Naive B cell (primary cell): ENCODE measurements at regions not wholly inside any gene's neighbourhood (a gene's known extent, or its start where the extent isn't known, plus 50 kb on each side); places are given as distances from the start of the nearest gene placed in this dataset.

Experiments
- ATAC-seq, 2 donors: fragments of 150-1000 bp; cut with Tn5 transposase; 2 replicates each; pipeline ENCODE4 v1.10.0; 2021; ENCODE audit warnings: low read depth in 2 of 2, mild to moderate bottlenecking in 2 of 2, moderate library complexity in 2 of 2
- DNase-seq: peaks from one replicate; pipeline ENCODE4 v3.0.0; 2022
- H3K27ac Mint-ChIP-seq, 6 donors: one replicate each; pipeline ENCODE4 v1.8.0; 2020 to 2022; ENCODE audit warnings: mild to moderate bottlenecking in 6 of 6, mixed read lengths in 6 of 6, moderate library complexity in 5 of 6, inconsistent platforms in 2 of 6
- H3K27me3 Mint-ChIP-seq, 3 donors: one replicate each; pipeline ENCODE4 v1.8.0; 2021 to 2022; ENCODE audit warnings: mixed read lengths in 3 of 3, mild to moderate bottlenecking in 1 of 3
- H3K36me3 Mint-ChIP-seq, 2 donors: one replicate each; pipeline ENCODE4 v1.8.0; 2020 to 2022; ENCODE audit warnings: mixed read lengths in 2 of 2, inconsistent platforms in 1 of 2, mild to moderate bottlenecking in 1 of 2
- H3K4me1 Mint-ChIP-seq, 3 donors: one replicate each; pipeline ENCODE4 v1.8.0; 2020 to 2022; ENCODE audit warnings: mixed read lengths in 3 of 3, inconsistent platforms in 1 of 3, mild to moderate bottlenecking in 1 of 3, moderate library complexity in 1 of 3
- H3K4me3 Mint-ChIP-seq, 8 donors: one replicate each; pipeline ENCODE4 v1.8.0; 2020 to 2022; ENCODE audit warnings: mild to moderate bottlenecking in 8 of 8, mixed read lengths in 8 of 8, moderate library complexity in 8 of 8, inconsistent platforms in 2 of 8
- H3K9me3 Mint-ChIP-seq, 7 donors: one replicate each; pipeline ENCODE4 v1.8.0; 2020 to 2022; ENCODE audit warnings: mixed read lengths in 7 of 7, mild to moderate bottlenecking in 5 of 7, inconsistent platforms in 2 of 7, moderate library complexity in 1 of 7

DNA sequence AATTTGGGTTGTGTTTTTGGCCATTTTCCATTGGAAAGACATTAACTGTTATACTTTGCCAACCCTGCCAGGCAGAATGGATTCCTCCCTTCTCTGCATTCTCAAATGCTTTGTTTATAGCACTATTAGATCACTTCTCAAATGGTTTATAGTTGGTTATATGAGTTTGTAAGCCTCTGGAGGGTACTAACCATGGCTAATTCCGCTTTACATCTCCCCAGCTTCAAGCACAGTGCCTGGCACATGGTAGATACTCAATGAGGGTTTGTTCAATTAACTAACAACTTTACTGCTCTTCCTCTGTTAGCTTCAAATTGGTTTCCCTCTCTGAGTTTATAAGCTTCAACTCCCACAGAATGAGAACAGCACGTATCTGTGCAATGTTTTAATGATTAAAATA is 213.5 kb downstream of the SOX11 start:
- no peaks in the 10 kb centered on the region for H3K4me1 Mint-ChIP-seq
- ATAC-seq (no peak), DNase-seq (no peak)
- H3K27ac Mint-ChIP-seq = no peak overlapping the region
- no peak overlapping the region for H3K4me3 Mint-ChIP-seq
- H3K9me3 Mint-ChIP-seq = peaks cover 0 to 5% (median 0%) of the 10 kb centered on the region in 7 donors
- H3K27me3 Mint-ChIP-seq = no peaks in the 10 kb centered on the region
- no peaks in the 10 kb centered on the region for H3K36me3 Mint-ChIP-seq

DNA sequence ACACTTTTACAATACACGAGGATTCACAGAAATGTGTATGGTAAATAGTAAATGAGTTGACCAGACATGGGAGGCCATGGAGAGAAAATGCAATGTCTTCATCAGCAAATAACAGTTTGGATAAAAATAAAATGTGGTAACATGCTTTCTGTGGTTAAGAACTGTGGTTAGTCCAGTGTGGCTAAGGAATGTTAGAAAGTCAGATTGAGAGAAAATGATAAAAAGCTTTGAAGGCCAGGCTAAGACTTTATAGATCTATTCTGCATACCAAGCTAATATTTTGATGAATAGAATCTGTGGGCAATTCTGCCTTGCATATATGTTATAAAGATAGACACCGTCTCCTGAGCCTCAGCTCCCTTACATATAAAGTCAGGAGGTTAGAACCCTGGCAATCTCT is 215.9 kb downstream of the SOX11 start:
- Mint-ChIP-seq H3K36me3 (no peaks in the 10 kb centered on the region), H3K9me3 (peaks cover 0 to 5% (median 0%) of the 10 kb centered on the region in 7 donors), H3K4me3 (no peak overlapping the region), H3K4me1 (no peaks in the 10 kb centered on the region), H3K27ac (no peak overlapping the region), H3K27me3 (no peaks in the 10 kb centered on the region)
- no peak for DNase-seq
- ATAC-seq = no peak

DNA sequence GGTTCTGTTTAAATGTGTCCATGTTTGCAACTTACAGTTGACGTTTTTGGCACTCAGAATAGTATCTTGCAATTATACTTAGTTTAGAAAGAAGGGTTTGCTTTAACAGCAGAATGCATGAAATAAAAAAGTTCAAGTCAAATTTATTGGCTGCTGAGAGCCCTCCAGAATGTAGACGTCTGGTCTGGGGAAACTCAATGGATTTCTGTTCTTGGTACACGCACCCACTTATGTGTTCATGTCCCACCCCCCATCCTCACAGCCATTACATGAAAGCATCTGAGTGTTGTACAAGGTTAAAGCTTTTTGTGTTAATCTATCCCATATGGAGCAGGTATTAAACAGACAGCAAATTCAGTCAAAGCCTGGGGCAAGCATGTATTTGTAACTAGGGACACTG is 219.5 kb downstream of the SOX11 start:
- H3K27me3 Mint-ChIP-seq = peaks cover 0 to 3% (median 0%) of the 10 kb centered on the region in 3 donors
- no peak overlapping the region for H3K27ac Mint-ChIP-seq
- no peak for DNase-seq
- no peaks in the 10 kb centered on the region for H3K4me1 Mint-ChIP-seq
- H3K36me3 Mint-ChIP-seq = no peaks in the 10 kb centered on the region
- H3K9me3 Mint-ChIP-seq = peaks cover 0 to 6% (median 0%) of the 10 kb centered on the region in 7 donors
- H3K4me3 Mint-ChIP-seq = no peak overlapping the region
- no peak for ATAC-seq

DNA sequence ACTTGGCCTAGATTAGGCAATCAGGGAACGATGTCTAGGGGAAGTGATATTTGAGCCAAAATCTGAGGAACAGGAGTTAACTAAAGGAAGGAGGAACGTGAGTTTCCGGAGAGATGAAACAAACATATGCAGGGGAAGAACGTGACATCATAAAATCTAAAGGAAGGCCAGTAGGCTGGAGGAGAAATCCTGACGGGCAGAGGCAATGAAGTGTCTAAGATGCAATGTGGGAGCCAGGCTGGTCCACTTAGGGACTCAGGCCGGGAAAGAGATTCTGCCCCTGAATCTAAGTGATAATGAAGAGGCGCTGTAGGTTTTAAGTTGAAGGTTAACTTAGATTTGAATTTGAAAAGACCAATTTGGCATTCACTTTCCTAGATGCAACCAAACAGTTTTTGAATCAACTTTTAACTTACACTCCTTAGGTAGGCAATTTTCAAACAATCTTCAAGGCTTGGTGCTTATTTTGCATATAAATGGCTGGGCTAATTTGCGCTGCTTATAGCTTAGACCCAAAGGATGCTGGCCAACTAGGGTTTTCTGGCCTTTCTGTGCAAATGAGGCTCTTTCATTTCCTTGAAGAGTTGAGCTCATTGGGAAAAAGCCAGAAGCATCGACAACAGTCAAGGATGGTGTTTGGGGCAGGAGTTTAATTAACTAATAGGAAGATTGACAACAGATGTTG is 221.7 kb downstream of the SOX11 start:
- DNase-seq = no peak
- H3K9me3 Mint-ChIP-seq = peaks cover 1 to 11% (median 2%) of the 10 kb centered on the region in 7 donors
- H3K27me3 Mint-ChIP-seq = peaks cover 0 to 3% (median 0%) of the 10 kb centered on the region in 3 donors
- no peaks in the 10 kb centered on the region for H3K4me1 Mint-ChIP-seq
- no peaks in the 10 kb centered on the region for H3K36me3 Mint-ChIP-seq
- no peak for ATAC-seq
- H3K4me3 Mint-ChIP-seq = no peak overlapping the region
- H3K27ac Mint-ChIP-seq = no peak overlapping the region

DNA sequence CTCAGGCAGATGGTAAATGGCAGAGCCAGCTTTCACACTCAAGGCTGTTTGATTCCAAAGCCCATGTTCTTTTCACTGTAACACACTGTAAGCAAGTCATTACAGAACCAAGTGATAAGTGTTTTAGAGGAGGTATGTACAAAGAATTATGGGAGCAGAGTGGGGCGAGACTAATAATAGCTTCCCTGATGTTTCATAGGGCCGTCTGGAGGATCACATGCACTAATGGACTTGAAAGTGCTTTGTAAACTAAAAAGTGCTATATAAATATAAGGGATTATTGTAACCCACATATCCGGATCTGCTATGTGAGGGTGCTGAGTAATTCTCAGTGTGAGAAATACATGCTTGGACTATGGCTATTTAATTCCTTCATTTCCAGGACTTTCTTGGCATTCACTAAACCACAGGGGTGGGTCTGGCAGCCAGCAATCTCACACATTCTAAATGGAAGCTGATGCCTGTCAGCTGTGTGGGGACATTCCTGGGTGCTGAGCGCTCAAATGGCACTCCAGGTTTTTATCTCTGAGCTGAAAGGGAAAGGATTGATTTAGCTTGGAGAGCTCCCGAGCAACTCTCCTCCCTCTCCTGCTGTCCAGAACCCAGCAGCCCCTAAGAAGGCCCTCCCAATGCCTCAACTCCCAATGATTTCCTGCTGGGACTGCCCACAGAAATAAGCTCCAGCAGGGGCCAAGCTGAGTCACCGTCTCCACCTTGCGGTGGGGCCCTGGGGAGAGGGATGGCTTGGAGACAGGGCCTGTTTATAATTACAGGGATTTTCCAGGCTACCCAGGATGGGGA is 222.8 kb downstream of the SOX11 start:
- ATAC-seq (no peak), DNase-seq (no peak)
- Mint-ChIP-seq H3K4me3 (no peak overlapping the region), H3K36me3 (no peaks in the 10 kb centered on the region), H3K27me3 (peaks cover 0 to 3% (median 0%) of the 10 kb centered on the region in 3 donors), H3K27ac (no peak overlapping the region), H3K9me3 (peaks cover 3 to 17% (median 8%) of the 10 kb centered on the region in 7 donors), H3K4me1 (no peaks in the 10 kb centered on the region)

DNA sequence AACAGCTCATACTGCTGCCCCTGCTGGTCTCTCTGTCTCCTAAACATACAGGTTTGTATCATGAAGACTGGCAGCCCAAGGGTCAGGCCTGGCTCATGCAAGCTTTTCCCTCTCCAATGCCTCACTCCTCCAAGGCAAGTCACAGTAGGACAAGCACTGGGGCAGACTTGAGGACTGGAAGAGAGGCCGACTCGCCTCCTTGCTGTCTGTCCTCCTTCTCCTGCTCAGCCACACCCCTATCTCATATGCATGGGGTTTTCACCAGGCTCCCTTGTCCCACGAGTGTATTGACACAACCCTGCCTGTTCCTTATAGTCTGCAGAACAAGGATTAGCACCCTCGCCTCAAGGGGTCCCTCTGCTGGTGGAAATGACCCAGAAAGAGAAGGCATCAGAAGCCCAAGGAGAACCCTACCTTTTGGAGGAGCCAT is 223.7 kb downstream of the SOX11 start:
- Mint-ChIP-seq H3K9me3 (peaks cover 3 to 17% (median 8%) of the 10 kb centered on the region in 7 donors), H3K4me3 (no peak overlapping the region), H3K27me3 (peaks cover 0 to 3% (median 0%) of the 10 kb centered on the region in 3 donors), H3K36me3 (no peaks in the 10 kb centered on the region), H3K27ac (no peak overlapping the region), H3K4me1 (no peaks in the 10 kb centered on the region)
- DNase-seq (no peak), ATAC-seq (no peak)

DNA sequence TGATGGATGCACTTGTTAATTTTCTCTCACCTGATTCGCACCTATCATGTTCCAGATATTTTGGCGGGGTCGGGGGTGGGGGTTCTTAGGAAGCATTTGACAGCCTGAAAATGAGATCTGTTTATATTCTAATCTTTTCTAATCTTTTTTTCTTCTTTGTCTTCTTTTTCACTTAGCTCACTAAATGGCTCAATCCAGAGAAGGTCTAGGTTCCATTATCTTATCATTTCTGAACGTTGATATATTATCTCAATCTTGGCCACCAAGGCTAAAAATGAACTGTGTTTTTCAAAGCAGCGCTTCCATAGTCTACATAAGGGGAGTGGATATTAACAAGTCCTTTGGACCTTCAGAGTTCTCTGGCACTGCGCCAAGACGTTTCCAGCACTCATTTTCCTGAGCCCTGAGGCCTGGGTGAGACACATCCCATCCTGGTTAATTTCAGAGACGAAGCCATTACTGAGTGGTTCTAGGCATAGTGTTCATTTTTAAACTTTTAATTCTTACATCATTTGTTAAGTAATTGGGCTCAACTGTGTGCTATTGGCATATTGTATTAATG is 229.0 kb downstream of the SOX11 start:
- Mint-ChIP-seq H3K27me3 (no peaks in the 10 kb centered on the region), H3K4me3 (no peak overlapping the region), H3K27ac (peak overlapping the region in 1 of 6 donors; percentile 48), H3K4me1 (no peaks in the 10 kb centered on the region), H3K36me3 (no peaks in the 10 kb centered on the region), H3K9me3 (peaks cover 3 to 23% (median 12%) of the 10 kb centered on the region in 7 donors)
- no peak for ATAC-seq
- no peak for DNase-seq

DNA sequence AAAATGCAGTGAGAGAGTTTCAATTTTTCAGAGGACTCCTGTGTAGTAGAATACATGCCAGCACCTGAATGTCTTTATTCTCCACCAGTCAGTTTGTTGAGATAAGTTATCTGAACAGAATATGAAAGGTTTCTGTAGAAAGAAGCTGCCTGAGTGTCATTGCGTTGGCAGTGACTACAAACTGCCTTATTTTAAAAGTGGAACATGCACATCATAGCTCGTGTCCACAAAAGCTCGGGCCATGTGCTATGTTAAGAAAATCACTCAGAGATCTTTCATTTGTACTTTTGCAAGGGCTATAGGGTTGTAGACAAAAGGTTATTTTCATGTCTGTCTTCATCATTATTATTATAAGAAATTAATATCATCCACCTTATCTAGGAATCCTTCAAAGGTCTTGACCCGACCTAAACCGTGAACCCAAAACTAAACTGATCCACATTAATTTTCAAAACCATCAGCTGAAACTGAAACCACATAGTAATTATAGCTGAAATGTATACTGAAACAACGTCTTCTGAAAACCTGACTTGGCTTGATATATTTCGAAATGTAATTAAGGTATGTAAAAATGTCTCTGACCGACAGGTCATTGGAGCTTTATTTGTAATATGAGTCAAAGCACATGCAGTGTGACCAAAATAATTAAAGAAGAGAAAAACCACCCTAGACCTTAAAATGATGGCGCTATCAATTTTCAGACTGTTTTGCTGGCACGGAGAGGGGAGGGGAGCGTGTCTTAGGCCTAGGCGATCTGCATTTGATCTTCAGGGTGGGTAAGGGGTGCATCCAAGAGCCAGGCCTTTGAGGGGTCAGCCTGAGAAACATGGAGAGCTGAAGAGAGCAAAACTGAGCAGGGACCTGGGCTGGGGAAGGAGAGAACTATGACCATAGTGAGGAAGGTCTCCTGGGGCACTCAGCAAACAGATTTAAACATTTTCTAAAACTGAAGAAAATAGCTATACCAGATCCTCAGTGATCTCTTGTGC is 232.1 kb downstream of the SOX11 start:
- Mint-ChIP-seq H3K4me3 (no peak overlapping the region), H3K27me3 (no peaks in the 10 kb centered on the region), H3K27ac (no peak overlapping the region)

DNA sequence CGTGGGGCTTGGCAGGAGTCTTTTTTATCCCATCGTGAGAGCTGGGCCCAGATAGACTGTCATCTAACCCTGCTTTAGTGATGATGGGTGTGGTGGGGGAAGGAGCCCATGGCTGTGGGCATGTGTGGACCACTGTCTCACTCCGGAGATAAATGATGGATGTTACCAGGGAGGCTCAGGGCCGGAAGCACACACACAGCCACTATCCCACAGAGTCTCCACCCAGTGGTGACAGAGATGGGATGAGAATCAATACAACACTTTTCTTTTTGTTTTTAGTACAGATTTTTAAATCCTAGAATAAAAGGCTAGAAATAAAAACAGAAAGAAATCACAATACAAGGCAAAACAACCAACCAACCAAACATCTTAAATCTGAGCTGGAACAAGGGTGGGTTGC is 233.4 kb downstream of the SOX11 start:
- Mint-ChIP-seq H3K36me3 (no peaks in the 10 kb centered on the region), H3K4me3 (no peak overlapping the region), H3K4me1 (no peaks in the 10 kb centered on the region), H3K27me3 (no peaks in the 10 kb centered on the region), H3K9me3 (peaks cover 0 to 30% (median 7%) of the 10 kb centered on the region in 7 donors), H3K27ac (no peak overlapping the region)
- DNase-seq (no peak), ATAC-seq (no peak)

More for the DNA sequence above, 232.1 kb downstream of the SOX11 start:
- H3K4me1 Mint-ChIP-seq = no peaks in the 10 kb centered on the region
- H3K36me3 Mint-ChIP-seq = no peaks in the 10 kb centered on the region
- DNase-seq (no peak), ATAC-seq (no peak)
- H3K9me3 Mint-ChIP-seq = peaks cover 0 to 17% (median 7%) of the 10 kb centered on the region in 7 donors

DNA sequence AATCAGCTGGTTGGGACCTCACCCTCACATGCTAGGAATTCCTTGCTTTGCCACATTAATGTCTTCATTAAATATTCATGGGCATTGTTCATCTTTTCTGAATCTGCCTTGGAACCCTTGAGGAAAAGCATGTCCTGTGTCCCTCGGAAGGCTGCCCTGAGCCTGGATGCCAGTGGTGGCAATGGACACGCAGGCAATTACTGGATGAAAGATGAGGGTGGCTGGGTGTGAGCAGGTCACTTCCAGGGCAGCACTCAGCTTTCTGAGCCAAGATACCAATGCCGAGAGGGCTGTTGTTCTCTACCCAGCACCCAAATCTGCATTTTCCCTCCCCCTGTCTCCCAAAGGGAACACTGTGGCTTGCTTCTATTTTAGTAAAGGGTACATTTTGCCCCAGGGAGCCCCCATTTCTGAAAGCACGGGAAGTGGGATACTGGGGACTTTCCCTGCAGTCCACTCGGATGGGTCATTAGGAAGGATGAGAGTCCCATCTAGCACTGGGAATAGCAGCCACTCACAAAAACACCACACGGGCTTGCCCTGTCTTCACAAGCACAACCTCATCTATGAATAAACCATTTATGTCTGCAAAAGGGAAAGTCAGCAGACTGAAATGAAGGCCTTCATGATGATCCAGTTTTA is 234.8 kb downstream of the SOX11 start:
- Mint-ChIP-seq H3K9me3 (peaks cover 0 to 40% (median 4%) of the 10 kb centered on the region in 7 donors), H3K27ac (no peak overlapping the region), H3K4me3 (no peak overlapping the region), H3K4me1 (no peaks in the 10 kb centered on the region), H3K27me3 (no peaks in the 10 kb centered on the region), H3K36me3 (no peaks in the 10 kb centered on the region)
- DNase-seq (no peak), ATAC-seq (no peak)

DNA sequence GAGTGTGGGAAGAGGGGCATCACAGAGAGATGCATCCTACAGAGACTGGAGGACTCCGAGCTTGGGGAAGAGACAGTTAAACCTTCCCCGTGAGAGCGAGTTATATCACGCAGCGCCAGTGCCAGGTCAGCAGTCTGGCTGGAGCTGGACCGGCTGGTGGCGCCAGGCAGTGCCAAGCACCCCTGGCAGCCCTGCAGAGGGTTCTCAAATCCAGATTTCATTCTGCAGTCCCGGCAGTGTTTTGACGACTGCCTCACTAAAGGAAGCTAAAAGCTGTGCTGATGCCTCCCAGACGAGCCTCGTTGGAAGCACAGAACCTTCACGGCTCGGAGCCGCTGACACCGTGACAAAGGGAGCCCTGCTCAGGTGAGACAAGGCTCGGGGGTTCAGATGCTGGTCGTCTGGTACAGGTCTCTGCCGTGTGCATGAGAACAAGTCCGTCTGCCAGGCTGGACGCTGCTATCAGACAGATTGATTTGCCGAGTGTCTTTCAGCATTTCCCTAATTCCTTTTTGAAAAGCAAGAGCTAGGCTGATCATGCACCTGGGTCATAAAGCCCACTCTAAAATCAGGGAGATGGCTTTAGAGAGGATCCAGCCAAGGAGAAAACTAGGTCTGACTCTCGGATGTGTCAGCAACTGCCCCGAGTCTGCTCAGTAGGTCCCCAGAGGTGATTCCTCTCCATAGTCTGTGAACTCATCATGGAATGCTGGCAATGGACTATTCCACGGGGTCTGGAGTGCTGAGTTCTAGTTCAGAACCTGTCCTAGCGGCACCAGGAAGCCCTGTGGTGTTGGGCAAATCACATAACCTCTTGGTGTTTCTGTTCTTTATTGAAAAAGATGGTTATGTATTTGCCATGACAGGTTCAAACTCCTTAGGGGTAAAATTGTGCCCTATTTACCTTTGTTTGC is 240.6 kb downstream of the SOX11 start:
- DNase-seq (no peak), ATAC-seq (no peak)
- H3K9me3 Mint-ChIP-seq = peaks cover 0 to 36% (median 8%) of the 10 kb centered on the region in 7 donors
- H3K36me3 Mint-ChIP-seq = no peaks in the 10 kb centered on the region
- peaks cover 0 to 4% (median 0%) of the 10 kb centered on the region in 3 donors for H3K27me3 Mint-ChIP-seq
- H3K4me1 Mint-ChIP-seq = no peaks in the 10 kb centered on the region
- H3K4me3 Mint-ChIP-seq = no peak overlapping the region
- no peak overlapping the region for H3K27ac Mint-ChIP-seq

DNA sequence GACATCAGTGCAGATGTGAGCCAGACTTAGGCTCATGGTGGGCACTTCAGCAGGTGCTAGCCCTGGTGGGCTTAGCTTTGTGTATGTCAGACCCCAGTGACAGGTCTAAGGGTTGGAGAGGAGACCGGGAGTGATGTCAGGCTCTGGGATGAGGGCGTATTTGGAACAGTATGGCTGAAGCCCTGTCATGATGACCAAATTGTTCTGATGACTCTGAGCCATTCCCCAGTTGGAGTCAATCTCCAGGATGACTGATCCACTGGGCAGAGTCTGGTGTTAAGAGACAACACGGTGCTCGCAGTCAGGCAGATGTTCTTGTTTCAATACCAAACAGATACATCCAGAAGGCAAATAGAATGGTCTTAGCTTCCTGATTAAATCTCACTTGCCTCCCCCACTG is 241.5 kb downstream of the SOX11 start:
- no peak overlapping the region for H3K4me3 Mint-ChIP-seq
- no peaks in the 10 kb centered on the region for H3K36me3 Mint-ChIP-seq
- peaks cover 0 to 4% (median 0%) of the 10 kb centered on the region in 3 donors for H3K27me3 Mint-ChIP-seq
- no peak overlapping the region for H3K27ac Mint-ChIP-seq
- H3K4me1 Mint-ChIP-seq = no peaks in the 10 kb centered on the region
- DNase-seq (no peak), ATAC-seq (no peak)
- H3K9me3 Mint-ChIP-seq = peaks cover 0 to 36% (median 8%) of the 10 kb centered on the region in 7 donors
